ENCODE measurements at regions not wholly inside any gene's neighbourhood (a gene's known extent, or its start where the extent isn't known, plus 50 kb on each side); places are given as distances from the start of the nearest gene placed in this dataset.

DNA sequence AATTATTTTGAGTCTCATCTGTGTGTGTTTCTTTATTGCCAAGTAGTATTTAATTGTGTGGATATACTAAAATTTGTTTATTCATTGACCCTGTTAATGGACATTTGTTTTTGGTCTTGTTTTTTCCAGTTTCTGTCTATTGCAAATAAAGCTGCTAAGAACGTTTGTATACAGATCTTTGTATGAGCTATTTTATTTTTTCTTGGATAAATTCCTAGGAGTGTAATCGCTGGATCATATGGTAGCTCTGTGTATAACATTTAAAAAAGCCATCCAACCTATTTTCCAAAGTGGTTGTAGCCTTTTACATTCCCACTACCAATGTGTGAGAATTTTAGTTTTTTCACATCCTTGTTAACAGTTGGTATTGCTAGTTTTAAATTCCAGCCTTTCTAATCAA is 382.7 kb upstream of the USP24 start:
- TF ChIP-seq POLR2A (IDR thresholded peaks at IDR 0.05), result no peak
- TF ChIP-seq, protein P1, sequence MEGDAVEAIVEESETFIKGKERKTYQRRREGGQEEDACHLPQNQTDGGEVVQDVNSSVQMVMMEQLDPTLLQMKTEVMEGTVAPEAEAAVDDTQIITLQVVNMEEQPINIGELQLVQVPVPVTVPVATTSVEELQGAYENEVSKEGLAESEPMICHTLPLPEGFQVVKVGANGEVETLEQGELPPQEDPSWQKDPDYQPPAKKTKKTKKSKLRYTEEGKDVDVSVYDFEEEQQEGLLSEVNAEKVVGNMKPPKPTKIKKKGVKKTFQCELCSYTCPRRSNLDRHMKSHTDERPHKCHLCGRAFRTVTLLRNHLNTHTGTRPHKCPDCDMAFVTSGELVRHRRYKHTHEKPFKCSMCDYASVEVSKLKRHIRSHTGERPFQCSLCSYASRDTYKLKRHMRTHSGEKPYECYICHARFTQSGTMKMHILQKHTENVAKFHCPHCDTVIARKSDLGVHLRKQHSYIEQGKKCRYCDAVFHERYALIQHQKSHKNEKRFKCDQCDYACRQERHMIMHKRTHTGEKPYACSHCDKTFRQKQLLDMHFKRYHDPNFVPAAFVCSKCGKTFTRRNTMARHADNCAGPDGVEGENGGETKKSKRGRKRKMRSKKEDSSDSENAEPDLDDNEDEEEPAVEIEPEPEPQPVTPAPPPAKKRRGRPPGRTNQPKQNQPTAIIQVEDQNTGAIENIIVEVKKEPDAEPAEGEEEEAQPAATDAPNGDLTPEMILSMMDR (IDR thresholded peaks at IDR 0.05), result no peak

All from testis (tissue), 2 donors.